ENCODE measurements at regions not wholly inside any gene's neighbourhood (a gene's known extent, or its start where the extent isn't known, plus 50 kb on each side); places are given as distances from the start of the nearest gene placed in this dataset.
A peak's percentile ranks its signal among the peaks of the same experiment; 100 is the strongest.

DNA sequence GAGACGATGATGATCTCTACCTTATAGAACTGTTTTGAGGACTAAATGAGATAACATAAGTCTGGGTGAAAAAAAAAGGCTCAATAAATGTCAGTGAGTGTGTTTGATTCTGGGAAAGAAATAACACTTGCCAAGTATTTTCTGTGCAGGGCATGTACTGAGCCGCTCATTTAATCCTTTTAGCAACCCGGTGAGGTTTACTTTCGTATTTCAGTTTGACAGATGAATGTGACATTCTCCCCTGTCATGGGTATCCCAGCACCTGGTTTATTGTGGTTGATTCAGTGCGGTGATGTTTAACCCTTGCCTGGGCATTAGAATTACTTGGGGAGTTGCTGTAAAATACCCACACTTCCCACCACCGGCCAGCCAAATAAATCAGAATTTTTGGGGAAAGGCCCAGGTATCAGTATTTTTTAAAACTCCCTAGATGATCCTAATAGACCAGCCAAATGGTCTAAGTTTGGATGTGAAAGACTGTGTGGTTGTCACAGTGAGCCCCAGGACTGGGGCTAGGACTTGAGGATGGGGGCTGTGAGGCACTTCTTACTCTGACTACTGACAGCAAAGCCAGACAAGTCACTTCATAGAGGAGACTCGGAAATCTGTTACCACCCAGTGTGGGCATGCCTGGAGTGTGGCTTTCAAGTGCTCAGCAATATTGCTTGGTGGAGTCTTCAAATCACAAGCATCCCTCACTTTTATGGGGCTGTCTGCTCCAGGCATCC lies 100.2 kb upstream of the KCNG1 start:
- Histone ChIP-seq H3K56ac (ENCODE audit: extremely low read depth, insufficient read depth, low read length) (no peak overlapping the region), H3K9me1 (ENCODE audit: insufficient read depth, low read length) (peaks cover 27% of the 10 kb centered on the region), H2AK9ac (replicated peaks; ENCODE audit: low read depth, low read length, poor library complexity) (peak overlapping the region; percentile 20), H3K9me3 (ENCODE audit: control insufficient read depth, insufficient read depth, low read length) (no peaks in the 10 kb centered on the region), H3K27me3 (ENCODE audit: control insufficient read depth, insufficient read depth, low read length) (no peaks in the 10 kb centered on the region), H4K20me1 (ENCODE audit: insufficient read depth, low read length) (no peaks in the 10 kb centered on the region), H2BK5ac (ENCODE audit: low read depth, low read length, poor library complexity, severe bottlenecking) (no peak overlapping the region), H2AK5ac (ENCODE audit: low read depth, low read length) (peak overlapping the region; percentile 59; the same call in 1 of the 2 replicates), H2AFZ (replicated peaks; ENCODE audit: low read length, poor library complexity) (no peak overlapping the region), H4K5ac (ENCODE audit: low read depth, low read length) (no peak overlapping the region), H3K4me1 (ENCODE audit: control insufficient read depth, insufficient read depth, low read length) (peaks cover 22% of the 10 kb centered on the region), H3K18ac (ENCODE audit: low read depth, low read length) (no peak overlapping the region), H3K79me1 (ENCODE audit: low read depth in 1 of 2, low read length in 2 of 2) (no peaks in the 10 kb centered on the region), H3K4me2 (ENCODE audit: low read depth, low read length) (no peak overlapping the region), H3K23ac (ENCODE audit: low read depth, low read length) (no peak overlapping the region), H3K4me3 (ENCODE audit: insufficient read depth, low read depth, low read length) (no peak overlapping the region), H2BK15ac (ENCODE audit: low read depth, low read length) (peak overlapping the region; percentile 26; the same call in 2 of the 3 replicates), H3K14ac (replicated peaks; ENCODE audit: low read depth, low read length) (no peak overlapping the region), H4K8ac (ENCODE audit: low read depth in 2 of 2, low read length in 2 of 2) (no peak overlapping the region), H3K36me3 (ENCODE audit: control insufficient read depth, insufficient read depth, low read length) (no peaks in the 10 kb centered on the region), H4K91ac (ENCODE audit: insufficient read depth, low read depth, low read length) (no peak overlapping the region), H2BK20ac (ENCODE audit: low read depth, low read length) (0 out of 2 replicates have a peak overlapping the region, but pooled peaks have one; percentile 52), H3K9ac (ENCODE audit: low read depth, low read length) (no peak overlapping the region), H3K27ac (ENCODE audit: insufficient read depth, low read length) (no peak overlapping the region), H3K4ac (ENCODE audit: low read depth, low read length) (no peak overlapping the region), H2BK120ac (ENCODE audit: low read depth, low read length) (peak overlapping the region; percentile 77; the same call in 1 of the 2 replicates)
- POLR2A ChIA-PET (ENCODE audit: unreplicated experiment): no interaction called here
- no peak for ATAC-seq (ENCODE audit: low read depth)
- DNase-seq: no peak
- CTCF ChIA-PET: no interaction called here
- intact Hi-C loops (cut with micrococcal nuclease) (no loop called here), dilution Hi-C loops (cut with HindIII; ENCODE audit: low sequenced_read_pairs, unreplicated experiment) (no loop called here), in situ Hi-C loops (cut with MboI; ENCODE audit: low sequenced_read_pairs) (no loop called here)
- BruUV-seq (replicated peaks): no TSS peak
- 100% methylated on average over 1 of the region's 7 CpGs; no CpG with 5 or more reads in 1 of the 2 experiments for WGBS, 2 experiments (ENCODE audit: extremely low coverage in 2 of 2, insufficient read length in 1 of 2)
- TF ChIP-seq, protein P1, sequence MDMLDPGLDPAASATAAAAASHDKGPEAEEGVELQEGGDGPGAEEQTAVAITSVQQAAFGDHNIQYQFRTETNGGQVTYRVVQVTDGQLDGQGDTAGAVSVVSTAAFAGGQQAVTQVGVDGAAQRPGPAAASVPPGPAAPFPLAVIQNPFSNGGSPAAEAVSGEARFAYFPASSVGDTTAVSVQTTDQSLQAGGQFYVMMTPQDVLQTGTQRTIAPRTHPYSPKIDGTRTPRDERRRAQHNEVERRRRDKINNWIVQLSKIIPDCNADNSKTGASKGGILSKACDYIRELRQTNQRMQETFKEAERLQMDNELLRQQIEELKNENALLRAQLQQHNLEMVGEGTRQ (IDR thresholded peaks at IDR 0.05; ENCODE audit: low read depth, low read length): no peak
- TF ChIP-seq MXI1 (IDR thresholded peaks at IDR 0.05; ENCODE audit: borderline replicate concordance, low read depth, low read length) (no peak), MAFK (IDR thresholded peaks at IDR 0.05; ENCODE audit: low read depth, low read length) (no peak), SMC3 (IDR thresholded peaks at IDR 0.05; ENCODE audit: low read depth, low read length) (no peak), NFE2L2 (IDR thresholded peaks at IDR 0.05; ENCODE audit: low read depth, low read length) (no peak), RFX5 (IDR thresholded peaks at IDR 0.05; ENCODE audit: low read depth, low read length) (no peak), RCOR1 (IDR thresholded peaks at IDR 0.05; ENCODE audit: insufficient replicate concordance, low read length) (no peak), CHD1 (IDR thresholded peaks at IDR 0.05; ENCODE audit: low read depth, low read length) (no peak), FOS (IDR thresholded peaks at IDR 0.05; ENCODE audit: low read depth, low read length) (no peak), POLR2A (IDR thresholded peaks at IDR 0.05; ENCODE audit: low read depth, low read length) (no peak), MAZ (IDR thresholded peaks at IDR 0.05; ENCODE audit: borderline replicate concordance, low read depth, low read length) (no peak), RAD21 (IDR thresholded peaks at IDR 0.05; ENCODE audit: low read length) (no peak)
- TF ChIP-seq, protein P2, sequence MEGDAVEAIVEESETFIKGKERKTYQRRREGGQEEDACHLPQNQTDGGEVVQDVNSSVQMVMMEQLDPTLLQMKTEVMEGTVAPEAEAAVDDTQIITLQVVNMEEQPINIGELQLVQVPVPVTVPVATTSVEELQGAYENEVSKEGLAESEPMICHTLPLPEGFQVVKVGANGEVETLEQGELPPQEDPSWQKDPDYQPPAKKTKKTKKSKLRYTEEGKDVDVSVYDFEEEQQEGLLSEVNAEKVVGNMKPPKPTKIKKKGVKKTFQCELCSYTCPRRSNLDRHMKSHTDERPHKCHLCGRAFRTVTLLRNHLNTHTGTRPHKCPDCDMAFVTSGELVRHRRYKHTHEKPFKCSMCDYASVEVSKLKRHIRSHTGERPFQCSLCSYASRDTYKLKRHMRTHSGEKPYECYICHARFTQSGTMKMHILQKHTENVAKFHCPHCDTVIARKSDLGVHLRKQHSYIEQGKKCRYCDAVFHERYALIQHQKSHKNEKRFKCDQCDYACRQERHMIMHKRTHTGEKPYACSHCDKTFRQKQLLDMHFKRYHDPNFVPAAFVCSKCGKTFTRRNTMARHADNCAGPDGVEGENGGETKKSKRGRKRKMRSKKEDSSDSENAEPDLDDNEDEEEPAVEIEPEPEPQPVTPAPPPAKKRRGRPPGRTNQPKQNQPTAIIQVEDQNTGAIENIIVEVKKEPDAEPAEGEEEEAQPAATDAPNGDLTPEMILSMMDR (conservative IDR thresholded peaks at IDR 0.05; ENCODE audit: low read depth, low read length): no peak

Data from IMR-90 (cell line).